ENCODE measurements at regions not wholly inside any gene's neighbourhood (a gene's known extent, or its start where the extent isn't known, plus 50 kb on each side); places are given as distances from the start of the nearest gene placed in this dataset.

- Histone ChIP-seq H3K4me3 (no peak overlapping the region), H3K27ac (no peak overlapping the region), H3K27me3 (no peaks in the 10 kb centered on the region), H3K9me3 (no peaks in the 10 kb centered on the region), H3K36me3 (no peaks in the 10 kb centered on the region), H3K4me1 (peaks cover 0 to 9% (median 0%) of the 10 kb centered on the region in 3 donors)
- ATAC-seq, result no peak
- TF ChIP-seq POLR2A (IDR thresholded peaks at IDR 0.05), result no peak
- no peak for TF ChIP-seq POLR2AphosphoS5 (IDR thresholded peaks at IDR 0.05)
- no peak for TF ChIP-seq EP300 (IDR thresholded peaks at IDR 0.05)
- TF ChIP-seq CTCF (IDR thresholded peaks at IDR 0.05), result no peak
- WGBS, 2 donors (ENCODE audit: low coverage in 1 of 2), result no CpG with 5 or more reads among the region's 4 CpGs
Measured at GRCh38 chr14:71289536-71289935, 382.3 kb downstream of the PCNX1 start.

- Histone ChIP-seq H3K4me1 (peaks cover 0 to 9% (median 0%) of the 10 kb centered on the region in 3 donors), H3K9me3 (no peaks in the 10 kb centered on the region), H3K4me3 (no peak overlapping the region), H3K36me3 (no peaks in the 10 kb centered on the region), H3K27ac (no peak overlapping the region), H3K27me3 (no peaks in the 10 kb centered on the region)
- no peak for ATAC-seq
- 42 to 49% methylated on average over 5 to 6 of the region's 6 CpGs for WGBS, 2 donors (ENCODE audit: low coverage in 1 of 2)
- TF ChIP-seq CTCF (IDR thresholded peaks at IDR 0.05), result no peak
- TF ChIP-seq POLR2A (IDR thresholded peaks at IDR 0.05), result no peak
- TF ChIP-seq POLR2AphosphoS5 (IDR thresholded peaks at IDR 0.05), result no peak
- TF ChIP-seq EP300 (IDR thresholded peaks at IDR 0.05), result no peak
Measured at GRCh38 chr14:71290301-71290700, 383.0 kb downstream of the PCNX1 start.

- ATAC-seq, result peak; percentile 74
- Histone ChIP-seq H3K4me3 (no peak overlapping the region), H3K9me3 (no peaks in the 10 kb centered on the region), H3K27ac (peak overlapping the region in 2 of 4 donors; percentile 13 to 41), H3K27me3 (no peaks in the 10 kb centered on the region), H3K36me3 (no peaks in the 10 kb centered on the region), H3K4me1 (peaks cover 0 to 9% (median 0%) of the 10 kb centered on the region in 3 donors)
- WGBS, 2 donors (ENCODE audit: low coverage in 1 of 2), result 0 to 5% methylated on average over 2 of the region's 4 CpGs
- TF ChIP-seq CTCF (IDR thresholded peaks at IDR 0.05), result no peak
- no peak for TF ChIP-seq POLR2A (IDR thresholded peaks at IDR 0.05)
- TF ChIP-seq POLR2AphosphoS5 (IDR thresholded peaks at IDR 0.05), result no peak
- no peak for TF ChIP-seq EP300 (IDR thresholded peaks at IDR 0.05)
Measured at GRCh38 chr14:71290960-71291466, 383.8 kb downstream of the PCNX1 start.

- Histone ChIP-seq H3K27ac (no peak overlapping the region), H3K27me3 (no peaks in the 10 kb centered on the region), H3K9me3 (no peaks in the 10 kb centered on the region), H3K4me3 (no peak overlapping the region), H3K36me3 (no peaks in the 10 kb centered on the region), H3K4me1 (peaks cover 0 to under 1% (median 0%) of the 10 kb centered on the region in 3 donors)
- no peak for ATAC-seq
- TF ChIP-seq POLR2A (IDR thresholded peaks at IDR 0.05), result no peak
- TF ChIP-seq POLR2AphosphoS5 (IDR thresholded peaks at IDR 0.05), result no peak
- TF ChIP-seq EP300 (IDR thresholded peaks at IDR 0.05), result no peak
- no peak for TF ChIP-seq CTCF (IDR thresholded peaks at IDR 0.05)
Measured at GRCh38 chr14:71296184-71296583, 388.9 kb downstream of the PCNX1 start.

GRCh38 chr14:71300566-71301330 is 393.5 kb downstream of the PCNX1 start:
- no peak for ATAC-seq
- no peak overlapping the region for H3K4me3 ChIP-seq
- 63% methylated on average over 5 of the region's 5 CpGs for WGBS, 2 donors (ENCODE audit: low coverage in 1 of 2)
- no peaks in the 10 kb centered on the region for H3K27me3 ChIP-seq
- peaks cover 0 to 11% (median 0%) of the 10 kb centered on the region in 3 donors for H3K9me3 ChIP-seq
- H3K36me3 ChIP-seq, result no peaks in the 10 kb centered on the region
- TF ChIP-seq POLR2AphosphoS5 (IDR thresholded peaks at IDR 0.05) (no peak), POLR2A (IDR thresholded peaks at IDR 0.05) (no peak), EP300 (IDR thresholded peaks at IDR 0.05) (no peak), CTCF (IDR thresholded peaks at IDR 0.05) (no peak)
- no peak overlapping the region for H3K27ac ChIP-seq
- H3K4me1 ChIP-seq, result no peaks in the 10 kb centered on the region
